ENCODE measurements at regions not wholly inside any gene's neighbourhood (a gene's known extent, or its start where the extent isn't known, plus 50 kb on each side); places are given as distances from the start of the nearest gene placed in this dataset.
A peak's percentile ranks its signal among the peaks of the same experiment; 100 is the strongest.

DNA sequence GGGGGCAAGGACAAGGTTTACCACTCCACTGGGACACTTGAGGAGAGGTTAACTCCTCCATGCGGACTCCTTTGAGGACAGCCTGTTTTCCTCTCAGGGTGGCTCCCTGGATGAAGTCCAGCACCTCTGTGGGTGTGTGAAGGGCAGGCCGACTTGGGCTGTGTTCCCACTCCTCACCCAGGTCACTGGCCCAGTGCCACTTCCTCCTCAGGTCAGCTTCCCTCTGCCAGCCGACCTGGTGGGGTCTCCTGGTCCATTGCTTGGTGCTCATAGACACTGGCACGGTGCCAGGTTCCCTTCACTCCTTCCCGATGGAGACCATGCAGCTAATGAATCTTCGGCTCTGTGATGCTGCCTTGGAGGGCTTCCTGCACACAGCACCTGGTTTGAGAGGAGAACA is 146.4 kb upstream of the RTL1 start:
- DNase-seq (ENCODE audit: low spot score), result no peak
- Histone ChIP-seq H3K9me3 (ENCODE audit: low read length) (no peaks in the 10 kb centered on the region), H3K27ac (ENCODE audit: extremely low read length, insufficient read depth, low read length) (no peak overlapping the region), H3K4me1 (ENCODE audit: insufficient read depth, low read length) (no peaks in the 10 kb centered on the region), H3K4me2 (ENCODE audit: low read depth, low read length) (no peak overlapping the region), H4K20me1 (ENCODE audit: insufficient read depth, low read length) (peaks cover 3% of the 10 kb centered on the region; the same call in 1 of the 2 replicates), H3K9ac (ENCODE audit: insufficient read depth, low read depth, low read length) (no peak overlapping the region), H2AFZ (ENCODE audit: low read length) (no peak overlapping the region), H3K36me3 (replicated peaks in 1 of 2; ENCODE audit: control insufficient read depth in 1 of 2, insufficient read depth in 2 of 2, low read length in 2 of 2) (no peaks in the 10 kb centered on the region), H3K4me3 (replicated peaks in 1 of 3; ENCODE audit: insufficient read depth in 1 of 3, low read depth in 2 of 3, low read length in 3 of 3) (no peak overlapping the region), H3K27me3 (ENCODE audit: control insufficient read depth in 1 of 2, insufficient read depth in 2 of 2, low read length in 2 of 2) (peaks cover 18 to 100% of the 10 kb centered on the region in 2 experiments; a peak in 4 of 5 replicates), H3K79me2 (ENCODE audit: insufficient read depth, low read length) (no peaks in the 10 kb centered on the region)
- WGBS (ENCODE audit: low lambda C conversion rate), result 0% methylated on average over 2 of the region's 6 CpGs
- in situ Hi-C loops (cut with HindIII; ENCODE audit: extremely low pct_ligation_motif_present, low pct_unique_long_range_greater_than_20kb) (no loop called here), intact Hi-C loops (cut with micrococcal nuclease; ENCODE audit: unreplicated experiment) (no loop called here)
- TF ChIP-seq ZSCAN25 (CRISPR knock-in tag; IDR thresholded peaks at IDR 0.05), result no peak
- TF ChIP-seq LCORL (IDR thresholded peaks at IDR 0.05), result peak; percentile 88
- TF ChIP-seq LCORL (CRISPR knock-in tag; IDR thresholded peaks at IDR 0.05), result no peak
- POLR2A ChIA-PET, result no interaction called here
- CTCF ChIA-PET (ENCODE audit: low intra/inter-chr PET ratio, low total read pairs), result no interaction called here
- no peak for ATAC-seq
- no peak for FAIRE-seq
- BruUV-seq (replicated peaks), result no TSS peak

DNA sequence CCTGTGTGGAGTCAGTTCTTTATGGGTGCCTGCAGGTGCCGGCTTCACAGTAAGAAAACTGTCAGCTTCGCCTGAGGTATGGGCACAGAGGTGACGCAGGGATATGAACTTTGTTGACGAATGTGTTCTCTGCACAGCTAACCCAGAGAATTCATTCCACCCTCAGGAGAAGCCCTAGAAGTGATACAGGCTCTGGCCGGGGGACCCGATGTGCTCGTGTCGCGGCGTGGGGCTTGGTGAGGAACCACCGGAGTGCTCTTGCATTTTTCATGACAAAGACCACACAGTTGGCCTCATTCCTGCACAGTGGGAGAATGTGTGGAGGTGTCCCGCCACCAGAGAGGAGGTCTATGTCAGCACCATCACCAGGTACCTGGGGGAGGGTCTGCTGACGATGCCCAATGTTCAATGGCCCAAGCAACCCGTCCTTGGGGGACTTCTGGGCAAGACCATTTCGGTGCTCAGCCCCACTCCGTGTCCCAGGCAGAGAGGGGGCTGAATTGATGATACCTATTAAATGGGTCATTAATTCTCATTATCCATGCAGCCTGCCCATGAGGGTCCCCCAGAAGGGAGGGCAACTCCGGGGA is 147.5 kb upstream of the RTL1 start:
- Histone ChIP-seq H3K9me3 (ENCODE audit: low read length) (no peaks in the 10 kb centered on the region), H3K4me3 (replicated peaks in 1 of 3; ENCODE audit: insufficient read depth in 1 of 3, low read depth in 2 of 3, low read length in 3 of 3) (no peak overlapping the region), H2AFZ (ENCODE audit: low read length) (no peak overlapping the region), H3K36me3 (replicated peaks in 1 of 2; ENCODE audit: control insufficient read depth in 1 of 2, insufficient read depth in 2 of 2, low read length in 2 of 2) (no peaks in the 10 kb centered on the region), H3K27ac (ENCODE audit: extremely low read length, insufficient read depth, low read length) (no peak overlapping the region), H3K79me2 (ENCODE audit: insufficient read depth, low read length) (no peaks in the 10 kb centered on the region), H3K4me1 (ENCODE audit: insufficient read depth, low read length) (no peaks in the 10 kb centered on the region), H4K20me1 (ENCODE audit: insufficient read depth, low read length) (no peaks in the 10 kb centered on the region), H3K4me2 (ENCODE audit: low read depth, low read length) (no peak overlapping the region), H3K27me3 (ENCODE audit: control insufficient read depth in 1 of 2, insufficient read depth in 2 of 2, low read length in 2 of 2) (peaks cover 18 to 99% of the 10 kb centered on the region in 2 experiments; a peak in 4 of 5 replicates), H3K9ac (ENCODE audit: insufficient read depth, low read depth, low read length) (no peak overlapping the region)
- WGBS (ENCODE audit: low lambda C conversion rate), result 67% methylated on average over 5 of the region's 17 CpGs
- TF ChIP-seq ZFP36L1 (CRISPR knock-in tag; IDR thresholded peaks at IDR 0.05) (no peak), BCL6 (CRISPR knock-in tag; IDR thresholded peaks at IDR 0.05) (no peak), ZNF3 (CRISPR knock-in tag; IDR thresholded peaks at IDR 0.05) (no peak), EZH2 (conservative IDR thresholded peaks at IDR 0.05; ENCODE audit: low read depth, low read length) (no peak), AGO1 (IDR thresholded peaks at IDR 0.05; ENCODE audit: low read depth, low read length, poor library complexity, severe bottlenecking) (no peak), RFXAP (CRISPR knock-in tag; IDR thresholded peaks at IDR 0.05; ENCODE audit: borderline replicate concordance) (no peak), ZNF530 (CRISPR knock-in tag; IDR thresholded peaks at IDR 0.05; ENCODE audit: low read depth) (no peak), AGO2 (optimal IDR thresholded peaks at IDR 0.05; ENCODE audit: low read depth, low read length) (no peak)
- TF ChIP-seq, protein P1, sequence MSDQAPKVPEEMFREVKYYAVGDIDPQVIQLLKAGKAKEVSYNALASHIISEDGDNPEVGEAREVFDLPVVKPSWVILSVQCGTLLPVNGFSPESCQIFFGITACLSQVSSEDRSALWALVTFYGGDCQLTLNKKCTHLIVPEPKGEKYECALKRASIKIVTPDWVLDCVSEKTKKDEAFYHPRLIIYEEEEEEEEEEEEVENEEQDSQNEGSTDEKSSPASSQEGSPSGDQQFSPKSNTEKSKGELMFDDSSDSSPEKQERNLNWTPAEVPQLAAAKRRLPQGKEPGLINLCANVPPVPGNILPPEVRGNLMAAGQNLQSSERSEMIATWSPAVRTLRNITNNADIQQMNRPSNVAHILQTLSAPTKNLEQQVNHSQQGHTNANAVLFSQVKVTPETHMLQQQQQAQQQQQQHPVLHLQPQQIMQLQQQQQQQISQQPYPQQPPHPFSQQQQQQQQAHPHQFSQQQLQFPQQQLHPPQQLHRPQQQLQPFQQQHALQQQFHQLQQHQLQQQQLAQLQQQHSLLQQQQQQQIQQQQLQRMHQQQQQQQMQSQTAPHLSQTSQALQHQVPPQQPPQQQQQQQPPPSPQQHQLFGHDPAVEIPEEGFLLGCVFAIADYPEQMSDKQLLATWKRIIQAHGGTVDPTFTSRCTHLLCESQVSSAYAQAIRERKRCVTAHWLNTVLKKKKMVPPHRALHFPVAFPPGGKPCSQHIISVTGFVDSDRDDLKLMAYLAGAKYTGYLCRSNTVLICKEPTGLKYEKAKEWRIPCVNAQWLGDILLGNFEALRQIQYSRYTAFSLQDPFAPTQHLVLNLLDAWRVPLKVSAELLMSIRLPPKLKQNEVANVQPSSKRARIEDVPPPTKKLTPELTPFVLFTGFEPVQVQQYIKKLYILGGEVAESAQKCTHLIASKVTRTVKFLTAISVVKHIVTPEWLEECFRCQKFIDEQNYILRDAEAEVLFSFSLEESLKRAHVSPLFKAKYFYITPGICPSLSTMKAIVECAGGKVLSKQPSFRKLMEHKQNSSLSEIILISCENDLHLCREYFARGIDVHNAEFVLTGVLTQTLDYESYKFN (CRISPR knock-in tag; conservative IDR thresholded peaks at IDR 0.05), result no peak
- FAIRE-seq (no peak), ATAC-seq (no peak), DNase-seq (ENCODE audit: low spot score) (no peak)
- ChIA-PET POLR2A (no interaction called here), CTCF (ENCODE audit: low intra/inter-chr PET ratio, low total read pairs) (no interaction called here)
- no TSS peak for BruUV-seq (replicated peaks)
- intact Hi-C loops (cut with micrococcal nuclease; ENCODE audit: unreplicated experiment) (no loop called here), in situ Hi-C loops (cut with HindIII; ENCODE audit: extremely low pct_ligation_motif_present, low pct_unique_long_range_greater_than_20kb) (no loop called here)
